IPS-20b (cell line): ENCODE measurements at regions not wholly inside any gene's neighbourhood (a gene's known extent, or its start where the extent isn't known, plus 50 kb on each side); places are given as distances from the start of the nearest gene placed in this dataset.

ENCODE experiments used
- H3K27ac ChIP-seq: one replicate; pipeline ENCODE4 v1.5.1; 2013; ENCODE audit warnings: low read length
- H3K27me3 ChIP-seq: 2 replicates; pipeline ENCODE4 v1.6.1; 2013; ENCODE audit warnings: mild to moderate bottlenecking, low read length, inconsistent platforms; ENCODE audit not compliant: insufficient read depth
- H3K36me3 ChIP-seq: 2 replicates; pipeline ENCODE4 v1.6.1; 2013; ENCODE audit warnings: low read depth, mild to moderate bottlenecking, inconsistent platforms, low read length, moderate library complexity; ENCODE audit not compliant: insufficient read depth
- H3K4me1 ChIP-seq: 2 replicates; pipeline ENCODE4 v1.6.1; 2013; ENCODE audit warnings: mild to moderate bottlenecking, control low read depth, inconsistent platforms, low read length, moderate library complexity; ENCODE audit not compliant: insufficient read depth
- H3K4me3 ChIP-seq: 2 replicates; pipeline ENCODE4 v1.5.1; 2013; ENCODE audit warnings: mild to moderate bottlenecking, low read length, inconsistent platforms
- H3K9ac ChIP-seq: 2 replicates; pipeline ENCODE4 v1.6.1; 2013; ENCODE audit warnings: low read depth, mild to moderate bottlenecking, inconsistent platforms, low read length, moderate library complexity
- H3K9me3 ChIP-seq: 2 replicates; pipeline ENCODE4 v1.6.1; 2013; ENCODE audit warnings: mild to moderate bottlenecking, low read depth, low read length, inconsistent platforms; ENCODE audit not compliant: insufficient read depth

GRCh38 chr12:108399514-108399913, 60.4 kb upstream of the CMKLR1 start:
- no peak overlapping the region for H3K9ac ChIP-seq
- no peak overlapping the region for H3K27ac ChIP-seq
- no peaks in the 10 kb centered on the region for H3K9me3 ChIP-seq
- peaks cover 5% of the 10 kb centered on the region; the same call in 1 of the 2 replicates for H3K4me1 ChIP-seq
- no peaks in the 10 kb centered on the region for H3K27me3 ChIP-seq
- H3K36me3 ChIP-seq, result no peaks in the 10 kb centered on the region
- H3K4me3 ChIP-seq, result no peak overlapping the region

GRCh38 chr12:108394196-108394595, 55.1 kb upstream of the CMKLR1 start:
- no peak overlapping the region for H3K27ac ChIP-seq
- H3K4me1 ChIP-seq, result peaks cover 9% of the 10 kb centered on the region; the same call in 1 of the 2 replicates
- H3K9ac ChIP-seq, result no peak overlapping the region
- H3K9me3 ChIP-seq, result no peaks in the 10 kb centered on the region
- H3K27me3 ChIP-seq, result no peaks in the 10 kb centered on the region
- H3K4me3 ChIP-seq, result no peak overlapping the region
- H3K36me3 ChIP-seq, result no peaks in the 10 kb centered on the region

- H3K27me3 ChIP-seq, result no peaks in the 10 kb centered on the region
- peaks cover 9% of the 10 kb centered on the region; the same call in 1 of the 2 replicates for H3K4me1 ChIP-seq
- no peaks in the 10 kb centered on the region for H3K36me3 ChIP-seq
- H3K9ac ChIP-seq, result no peak overlapping the region
- no peaks in the 10 kb centered on the region for H3K9me3 ChIP-seq
- no peak overlapping the region for H3K27ac ChIP-seq
- H3K4me3 ChIP-seq, result no peak overlapping the region
These were observed 53.2 kb upstream of the CMKLR1 start for GRCh38 chr12:108392284-108392683.

- Histone ChIP-seq H3K27me3 (no peaks in the 10 kb centered on the region), H3K4me3 (no peak overlapping the region), H3K4me1 (peaks cover 9% of the 10 kb centered on the region; the same call in 1 of the 2 replicates), H3K36me3 (no peaks in the 10 kb centered on the region), H3K9ac (no peak overlapping the region), H3K27ac (no peak overlapping the region), H3K9me3 (no peaks in the 10 kb centered on the region)
These were observed 51.5 kb upstream of the CMKLR1 start for GRCh38 chr12:108390495-108391203.

- no peaks in the 10 kb centered on the region for H3K36me3 ChIP-seq
- H3K27ac ChIP-seq, result no peak overlapping the region
- no peak overlapping the region for H3K4me3 ChIP-seq
- H3K4me1 ChIP-seq, result peaks cover 9% of the 10 kb centered on the region; the same call in 1 of the 2 replicates
- no peak overlapping the region for H3K9ac ChIP-seq
- no peaks in the 10 kb centered on the region for H3K27me3 ChIP-seq
- no peaks in the 10 kb centered on the region for H3K9me3 ChIP-seq
These were observed 50.4 kb upstream of the CMKLR1 start for GRCh38 chr12:108389544-108389943.
